OCI-LY7 (cell line): ENCODE measurements at regions not wholly inside any gene's neighbourhood (a gene's known extent, or its start where the extent isn't known, plus 50 kb on each side); places are given as distances from the start of the nearest gene placed in this dataset.

ENCODE experiments used
- CTCF ChIP-seq: fragments of 200-600 bp; sonication (generic); conservative IDR thresholded peaks from 2 replicates; pipeline ENCODE4 v1.5.1; 2014; ENCODE audit warnings: mild to moderate bottlenecking, antibody characterized with exemption, low read length, moderate library complexity, mixed read lengths
- EZH2phosphoT487 ChIP-seq: fragments of 200-600 bp; sonication (generic); IDR thresholded peaks from 2 replicates; pipeline ENCODE4 v1.6.1; 2018; ENCODE audit warnings: low read depth, borderline replicate concordance, mild to moderate bottlenecking, mixed run types, antibody characterized with exemption, low read length, moderate library complexity, mixed read lengths

DNA sequence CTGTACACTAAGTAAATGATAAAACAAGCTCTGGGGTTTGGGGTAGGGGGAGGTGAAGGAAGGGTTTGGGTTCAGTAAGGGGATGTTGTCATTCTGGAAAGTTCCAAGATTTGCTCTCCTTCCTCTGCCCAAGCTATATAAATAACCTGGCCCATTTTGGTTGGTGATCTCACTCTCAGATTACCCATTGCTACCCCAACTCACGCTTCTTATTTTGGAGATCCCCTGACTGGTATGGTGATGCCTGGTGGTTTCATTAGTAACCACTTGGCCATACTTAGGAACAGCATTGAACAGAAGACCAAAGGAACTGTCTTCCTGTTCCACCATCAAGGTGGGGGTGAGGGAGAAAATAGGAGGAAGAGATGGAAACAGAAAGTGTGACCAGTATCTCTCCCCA lies 259.6 kb upstream of the TBX3 start:
- TF ChIP-seq CTCF: no peak
- TF ChIP-seq EZH2phosphoT487: no peak
